ENCODE measurements at regions not wholly inside any gene's neighbourhood (a gene's known extent, or its start where the extent isn't known, plus 50 kb on each side); places are given as distances from the start of the nearest gene placed in this dataset.

- 74 to 77% methylated on average over 5 of the region's 5 CpGs for WGBS, 2 donors
- Histone ChIP-seq H3K9ac (ENCODE audit: insufficient read depth in 1 of 2, low read length in 2 of 2) (no peak overlapping the region), H3K36me3 (ENCODE audit: control insufficient read depth in 4 of 4, insufficient read depth in 4 of 4, low read length in 4 of 4) (no peaks in the 10 kb centered on the region), H3K27me3 (ENCODE audit: control insufficient read depth in 3 of 3, insufficient read depth in 3 of 3, low read length in 2 of 3) (no peaks in the 10 kb centered on the region), H3K9me3 (ENCODE audit: control insufficient read depth in 4 of 4, insufficient read depth in 3 of 4, low read length in 3 of 4) (no peaks in the 10 kb centered on the region), H3K4me3 (no peak overlapping the region), H3K27ac (ENCODE audit: low read depth in 1 of 2, low read length in 1 of 2) (no peak overlapping the region), H3K4me1 (ENCODE audit: control insufficient read depth in 5 of 5, insufficient read depth in 5 of 5, low read length in 5 of 5) (peaks cover 0 to 11% (median 4%) of the 10 kb centered on the region in 5 donors)
- no peak for ATAC-seq (ENCODE audit: insufficient read depth, low FRiP score)
- DNase-seq = no peak
- no peak for TF ChIP-seq CTCF (IDR thresholded peaks at IDR 0.05; ENCODE audit: control extremely low read depth, extremely low read depth)
Observed at GRCh38 chr9:89956331-89956730, 351.5 kb downstream of the GADD45G start.

GRCh38 chr9:89956907-89957306 lies 352.1 kb downstream of the GADD45G start:
- no peaks in the 10 kb centered on the region for H3K27me3 ChIP-seq (ENCODE audit: control insufficient read depth in 3 of 3, insufficient read depth in 3 of 3, low read length in 2 of 3)
- H3K27ac ChIP-seq (ENCODE audit: low read depth in 1 of 2, low read length in 1 of 2) = no peak overlapping the region
- WGBS, 2 donors = 72 to 78% methylated on average over 3 of the region's 3 CpGs
- ATAC-seq (ENCODE audit: insufficient read depth, low FRiP score) = no peak
- DNase-seq = no peak
- no peaks in the 10 kb centered on the region for H3K9me3 ChIP-seq (ENCODE audit: control insufficient read depth in 4 of 4, insufficient read depth in 3 of 4, low read length in 3 of 4)
- peaks cover 0 to 17% (median 9%) of the 10 kb centered on the region in 5 donors for H3K4me1 ChIP-seq (ENCODE audit: control insufficient read depth in 5 of 5, insufficient read depth in 5 of 5, low read length in 5 of 5)
- no peak overlapping the region for H3K9ac ChIP-seq (ENCODE audit: insufficient read depth in 1 of 2, low read length in 2 of 2)
- TF ChIP-seq CTCF (IDR thresholded peaks at IDR 0.05; ENCODE audit: control extremely low read depth, extremely low read depth) = no peak
- no peak overlapping the region for H3K4me3 ChIP-seq
- H3K36me3 ChIP-seq (ENCODE audit: control insufficient read depth in 4 of 4, insufficient read depth in 4 of 4, low read length in 4 of 4) = no peaks in the 10 kb centered on the region

GRCh38 chr9:89958086-89958485 lies 353.3 kb downstream of the GADD45G start:
- H3K4me3 ChIP-seq = no peak overlapping the region
- no peak overlapping the region for H3K27ac ChIP-seq (ENCODE audit: low read depth in 1 of 2, low read length in 1 of 2)
- no peaks in the 10 kb centered on the region for H3K9me3 ChIP-seq (ENCODE audit: control insufficient read depth in 4 of 4, insufficient read depth in 3 of 4, low read length in 3 of 4)
- no peaks in the 10 kb centered on the region for H3K27me3 ChIP-seq (ENCODE audit: control insufficient read depth in 3 of 3, insufficient read depth in 3 of 3, low read length in 2 of 3)
- WGBS, 2 donors = 90 to 94% methylated on average over 11 of the region's 11 CpGs
- H3K9ac ChIP-seq (ENCODE audit: insufficient read depth in 1 of 2, low read length in 2 of 2) = no peak overlapping the region
- DNase-seq (no peak), ATAC-seq (ENCODE audit: insufficient read depth, low FRiP score) (no peak)
- H3K36me3 ChIP-seq (ENCODE audit: control insufficient read depth in 4 of 4, insufficient read depth in 4 of 4, low read length in 4 of 4) = no peaks in the 10 kb centered on the region
- no peak for TF ChIP-seq CTCF (IDR thresholded peaks at IDR 0.05; ENCODE audit: control extremely low read depth, extremely low read depth)
- H3K4me1 ChIP-seq (ENCODE audit: control insufficient read depth in 5 of 5, insufficient read depth in 5 of 5, low read length in 5 of 5) = peaks cover 0 to 25% (median 15%) of the 10 kb centered on the region in 5 donors
